CD4-positive, alpha-beta T cell treated with Interleukin-6 for 4 hours (primary cell): ENCODE measurements at regions not wholly inside any gene's neighbourhood (a gene's known extent, or its start where the extent isn't known, plus 50 kb on each side); places are given as distances from the start of the nearest gene placed in this dataset.
"Not testable (repeated sequence)": the region's sequence is repeated elsewhere in the genome, so short reads cannot be mapped to it uniquely, and the experiment has no call there.

Experiments used
- DNase-seq: peaks from one replicate; pipeline ENCODE4 v3.0.0-alpha.2; 2020; ENCODE audit warnings: mixed read lengths

- DNase-seq, result no peak
These were observed 548.6 kb upstream of the SLITRK5 start for GRCh38 chr13:87122551-87122950.

DNA sequence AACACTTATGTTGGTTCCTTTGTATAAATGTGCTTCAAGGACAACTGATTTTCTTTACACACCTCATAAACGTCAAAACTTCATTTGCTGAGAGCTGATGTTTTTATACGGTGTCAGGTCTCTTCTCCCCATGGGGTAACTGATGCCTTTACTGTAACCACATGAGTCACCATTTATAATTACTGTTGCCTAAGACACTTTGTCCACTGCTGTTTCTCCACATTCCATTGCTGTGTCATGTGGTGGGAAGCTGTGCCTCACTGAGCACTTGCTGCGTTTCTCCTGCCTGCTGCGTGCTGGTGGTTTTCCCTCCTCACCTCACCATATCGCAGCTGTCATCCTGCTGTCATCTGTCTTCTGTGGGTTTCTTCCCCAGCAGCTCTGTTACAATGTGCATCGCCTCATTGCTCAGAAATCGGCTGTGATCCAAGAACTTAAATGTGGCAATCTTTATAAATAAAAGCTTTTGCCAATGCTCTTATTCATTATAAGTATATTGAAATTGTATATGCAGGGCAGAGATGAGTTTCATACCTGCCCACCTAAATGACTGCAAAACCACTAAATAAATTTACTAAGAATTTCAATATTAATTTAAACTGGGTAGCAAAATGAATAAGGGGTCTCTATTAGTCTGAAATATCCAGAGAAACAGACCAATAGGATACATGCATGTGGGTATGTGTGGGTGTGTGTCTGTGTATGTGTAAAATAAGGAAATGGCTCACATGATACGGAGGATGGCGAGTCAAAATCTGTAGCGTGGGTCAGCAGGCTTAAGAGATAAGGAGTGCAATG lies 547.0 kb upstream of the SLITRK5 start:
- DNase-seq, result no peak

DNA sequence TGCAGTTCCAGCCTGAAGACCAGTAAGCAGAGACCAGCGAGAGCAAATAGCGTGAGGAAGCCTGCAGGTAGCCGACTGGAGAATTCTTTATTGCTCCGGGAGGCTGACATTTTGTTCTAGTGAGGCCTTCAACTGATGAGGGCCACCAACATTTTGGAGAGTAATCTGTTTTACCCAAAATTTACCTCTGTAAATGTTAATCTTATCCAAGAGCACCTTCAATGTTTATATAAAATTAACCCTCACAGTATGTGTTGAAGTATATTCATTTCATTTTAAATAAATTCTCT lies 546.4 kb upstream of the SLITRK5 start:
- DNase-seq, result no peak

GRCh38 chr13:87128036-87128435 lies 543.1 kb upstream of the SLITRK5 start:
- DNase-seq, result no peak

- no peak for DNase-seq
These were observed 542.7 kb upstream of the SLITRK5 start for GRCh38 chr13:87128491-87128890.

DNA sequence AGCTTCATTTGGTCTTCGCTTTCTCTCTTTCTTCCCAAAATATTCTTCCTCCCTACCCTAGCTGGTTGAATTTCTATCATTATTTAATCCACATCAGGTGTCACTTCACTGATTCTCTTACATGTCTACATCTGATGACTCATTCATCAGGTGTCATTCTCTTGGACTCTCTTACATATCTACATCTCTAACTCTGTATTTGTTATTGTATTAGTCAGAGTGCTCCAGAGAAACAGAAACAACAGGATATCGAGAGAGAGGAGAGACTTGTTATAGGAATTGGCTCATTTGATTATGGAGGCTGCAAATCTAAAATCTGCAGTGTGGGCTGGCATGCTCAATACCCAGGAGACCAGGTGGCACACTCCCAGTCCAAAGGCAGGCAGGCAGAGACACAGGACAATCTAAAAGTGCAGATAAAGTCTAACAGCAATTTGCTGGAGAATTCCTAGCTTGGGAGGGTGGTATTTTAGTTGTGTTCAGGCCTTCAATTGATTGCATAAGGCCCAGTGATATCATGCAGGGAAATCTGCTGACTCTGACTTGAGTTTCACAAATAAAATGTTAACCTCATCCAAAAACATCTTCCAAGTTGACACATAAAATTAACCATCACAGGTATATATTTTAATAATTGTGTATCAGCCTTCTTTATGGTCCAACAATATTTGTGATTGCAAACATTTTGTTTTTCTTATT lies 541.4 kb upstream of the SLITRK5 start:
- DNase-seq, result no peak

DNA sequence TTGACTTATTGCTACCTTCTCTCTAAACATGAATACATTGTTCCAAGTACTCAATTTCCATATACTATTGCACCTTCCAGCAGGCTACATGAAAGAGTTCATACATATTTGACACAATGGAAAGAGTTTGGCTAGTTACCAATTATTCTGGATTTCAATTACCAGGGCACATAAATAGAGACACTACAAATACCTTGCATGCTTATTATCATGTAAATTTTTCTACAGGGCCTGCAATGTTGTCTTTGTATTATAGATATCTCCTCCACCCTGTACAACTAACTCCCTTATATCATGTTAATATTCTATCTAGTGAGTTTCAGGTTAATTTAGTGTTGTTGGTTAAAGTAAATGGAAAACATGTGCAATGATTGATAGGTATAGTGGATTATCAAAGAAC lies 540.7 kb upstream of the SLITRK5 start:
- DNase-seq, result no peak

- DNase-seq, result no peak
These were observed 539.6 kb upstream of the SLITRK5 start for GRCh38 chr13:87131611-87132010.

DNA sequence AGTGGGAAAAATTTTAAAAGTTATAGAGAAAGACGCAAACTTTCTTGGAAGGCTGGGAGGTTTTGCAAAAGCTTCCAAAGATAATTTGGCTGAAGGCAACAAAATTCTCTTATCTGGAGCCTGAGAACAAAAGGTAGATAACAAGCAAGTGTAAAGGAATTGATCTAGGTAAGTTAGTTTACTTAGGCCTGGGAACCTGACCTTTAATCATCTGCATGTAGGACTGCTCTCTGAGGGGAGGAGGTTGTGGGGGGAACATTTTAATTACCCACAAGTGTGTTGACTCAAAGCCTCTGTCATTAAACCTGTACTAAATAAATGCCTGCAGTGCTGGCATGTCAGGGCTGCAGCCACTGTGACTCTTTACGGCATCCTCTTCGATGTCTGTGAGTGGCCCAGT lies 532.3 kb upstream of the SLITRK5 start:
- no peak for DNase-seq

- no peak for DNase-seq
These were observed 524.1 kb upstream of the SLITRK5 start for GRCh38 chr13:87147076-87147475.

DNA sequence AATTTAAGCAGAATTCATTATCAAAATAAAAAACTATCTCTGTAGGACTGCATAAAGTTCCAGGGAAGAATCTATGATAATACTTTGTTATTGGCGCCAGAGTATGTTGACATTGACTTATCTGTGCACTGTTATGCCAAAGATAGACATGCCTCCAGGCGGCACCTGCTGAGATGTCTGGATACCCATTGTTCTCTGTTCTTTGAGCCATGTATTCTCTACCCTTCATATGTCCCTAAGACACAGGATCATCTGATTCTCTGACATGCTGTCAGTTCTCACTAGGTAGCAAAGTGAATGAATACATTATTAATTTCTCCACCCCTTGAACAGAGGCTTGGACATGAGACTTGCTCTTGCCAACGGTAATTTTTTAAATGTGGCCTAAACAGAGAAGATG lies 517.8 kb upstream of the SLITRK5 start:
- no peak for DNase-seq

- no peak for DNase-seq
These were observed 504.8 kb upstream of the SLITRK5 start for GRCh38 chr13:87166348-87166747.

DNA sequence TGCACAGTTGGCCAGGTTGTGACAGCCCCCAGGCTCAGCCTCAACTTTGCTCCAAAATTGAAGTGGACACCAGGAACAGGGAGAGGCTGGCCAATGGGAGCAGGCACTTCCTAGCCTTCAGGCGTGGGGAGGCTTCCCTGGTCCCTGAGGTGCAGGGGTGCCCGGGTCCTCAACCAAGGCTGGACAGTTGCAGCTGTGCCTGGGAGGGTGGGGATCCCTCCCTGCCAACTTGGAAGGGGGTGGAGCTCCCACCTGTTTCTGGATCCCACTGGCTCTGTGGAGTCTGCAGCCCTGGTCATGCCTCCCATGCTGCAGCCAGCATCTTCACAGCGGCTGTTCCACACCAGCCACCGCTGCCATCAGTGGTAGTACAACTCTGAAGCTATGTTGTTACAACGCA lies 502.8 kb upstream of the SLITRK5 start:
- DNase-seq, result no peak

DNA sequence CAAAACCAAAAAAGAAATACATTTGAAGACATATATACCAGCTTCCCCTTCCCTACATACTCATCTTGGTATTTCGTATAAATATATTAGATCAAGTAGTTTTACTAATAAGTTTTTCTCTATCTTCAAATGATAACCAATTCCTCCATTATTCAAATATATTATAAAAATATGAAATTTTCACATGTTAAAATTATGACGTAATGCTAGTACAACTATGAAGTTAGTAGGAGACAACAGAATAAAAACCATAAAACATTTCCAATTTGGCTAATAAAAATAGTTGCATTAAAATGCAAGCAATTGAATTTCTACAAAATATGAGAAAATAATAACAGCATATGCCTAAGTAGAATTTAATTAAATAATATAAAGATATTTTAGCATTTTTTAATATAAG lies 501.8 kb upstream of the SLITRK5 start:
- DNase-seq, result no peak

DNA sequence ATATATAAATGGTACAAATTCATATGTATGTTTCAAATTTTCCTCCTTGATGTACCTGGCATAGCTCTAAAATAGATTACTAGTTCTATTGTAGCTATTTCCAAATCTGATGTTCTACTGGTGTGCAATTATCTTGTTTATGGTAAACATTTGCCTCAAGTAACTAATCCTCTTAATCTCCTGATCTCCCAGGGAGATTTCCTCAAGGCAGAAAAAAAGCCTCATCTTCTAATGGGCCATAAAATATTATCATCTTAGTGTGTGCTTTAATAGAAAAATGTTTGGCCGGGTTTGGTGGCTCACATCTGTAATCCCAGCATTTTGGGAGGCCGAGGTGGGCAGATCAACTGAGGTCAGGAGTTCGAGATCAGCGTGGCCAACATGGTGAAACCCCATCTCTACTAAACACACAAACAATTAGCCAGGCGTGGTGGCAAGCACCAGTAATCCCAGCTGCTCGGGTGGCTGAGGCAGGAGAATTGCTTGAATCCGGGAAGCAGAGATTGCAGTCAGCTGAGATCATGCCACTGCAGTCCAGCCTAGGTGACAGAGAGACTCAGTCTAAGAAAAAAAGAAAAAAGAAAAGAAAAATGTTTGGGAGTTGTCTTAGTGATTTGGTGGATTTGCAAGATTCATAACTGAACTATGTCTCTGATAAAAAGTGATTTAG lies 498.9 kb upstream of the SLITRK5 start:
- no peak for DNase-seq

DNA sequence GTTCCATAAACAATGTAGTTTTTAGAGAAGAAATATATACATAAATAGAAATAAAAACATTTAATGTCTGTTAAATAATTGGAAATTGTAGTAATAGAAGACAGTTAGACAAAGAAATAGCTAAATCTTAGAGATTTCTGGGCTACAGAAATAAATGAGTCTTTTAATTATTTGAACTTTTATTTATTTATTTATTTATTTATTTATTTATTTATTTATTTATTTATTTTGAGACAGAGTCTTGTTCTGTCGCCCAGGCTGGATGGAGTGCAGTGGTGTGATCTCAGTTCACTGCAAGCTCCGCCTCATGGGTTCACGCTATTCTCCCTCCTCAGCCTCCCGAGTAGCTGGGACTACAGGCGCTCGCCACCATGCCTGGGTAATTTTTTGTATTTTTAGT lies 486.0 kb upstream of the SLITRK5 start:
- not testable (repeated sequence) for DNase-seq

DNA sequence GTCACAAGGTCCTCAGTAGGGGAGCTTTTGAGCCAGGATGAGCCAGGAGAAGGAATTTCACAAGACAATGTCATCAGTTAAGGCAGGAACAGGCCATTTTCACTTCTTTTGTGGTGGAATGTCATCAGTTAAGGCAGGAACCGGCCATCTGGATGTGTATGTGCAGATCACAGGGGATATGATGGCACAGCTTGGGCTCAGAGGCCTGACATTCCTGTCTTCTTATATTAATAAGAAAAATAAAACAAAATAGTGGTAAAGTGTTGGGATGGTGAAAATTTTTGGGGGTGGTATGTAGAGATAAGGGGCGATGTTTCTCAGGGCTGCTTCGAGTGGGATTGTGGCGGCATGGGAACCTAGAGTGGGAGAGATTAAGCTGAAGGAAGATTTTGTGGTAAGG lies 484.5 kb upstream of the SLITRK5 start:
- not testable (repeated sequence) for DNase-seq

DNA sequence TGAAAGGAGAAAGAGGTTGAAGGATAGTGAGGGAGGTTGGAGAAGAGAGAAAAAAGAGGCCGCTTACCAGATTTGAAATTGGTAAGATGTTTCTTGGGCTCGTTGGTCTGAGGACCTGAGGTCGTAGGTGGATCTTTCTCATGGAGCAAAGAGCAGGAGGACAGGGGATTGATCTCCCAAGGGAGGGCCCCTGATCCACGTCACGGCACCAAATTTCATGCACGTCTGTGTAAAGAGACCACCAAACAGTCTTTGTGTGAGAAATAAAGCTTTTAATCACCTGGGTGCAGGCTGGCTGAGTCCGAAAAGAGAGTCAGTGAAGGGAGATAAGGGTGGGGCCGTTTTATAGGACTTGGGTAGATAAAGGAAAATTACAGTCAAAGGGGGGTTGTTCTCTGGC lies 479.7 kb upstream of the SLITRK5 start:
- not testable (repeated sequence) for DNase-seq

- no peak for DNase-seq
These were observed 472.8 kb upstream of the SLITRK5 start for GRCh38 chr13:87198371-87198770.

- no peak for DNase-seq
These were observed 464.5 kb upstream of the SLITRK5 start for GRCh38 chr13:87206708-87207107.

GRCh38 chr13:87207280-87208003 lies 463.7 kb upstream of the SLITRK5 start:
- DNase-seq, result no peak

DNA sequence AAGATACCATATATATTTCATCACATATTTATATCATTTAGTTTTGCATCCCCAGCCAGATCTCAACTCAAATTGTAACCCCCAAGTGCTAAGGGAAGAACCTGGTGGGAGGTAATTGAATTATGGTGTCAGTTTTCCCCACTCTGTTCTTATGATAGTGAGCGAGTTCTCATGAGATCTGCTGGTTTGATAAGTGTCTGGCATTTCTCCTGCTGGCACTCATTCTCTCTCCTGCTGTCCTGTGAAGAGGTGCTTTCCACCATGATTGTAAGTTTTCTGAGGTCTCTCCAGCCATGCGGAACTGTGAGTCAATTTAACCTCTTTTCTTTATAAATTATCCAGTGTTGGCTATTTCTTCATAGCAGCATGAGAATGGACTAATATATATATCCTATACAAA lies 462.5 kb upstream of the SLITRK5 start:
- no peak for DNase-seq

- no peak for DNase-seq
These were observed 436.2 kb upstream of the SLITRK5 start for GRCh38 chr13:87234981-87235380.

DNA sequence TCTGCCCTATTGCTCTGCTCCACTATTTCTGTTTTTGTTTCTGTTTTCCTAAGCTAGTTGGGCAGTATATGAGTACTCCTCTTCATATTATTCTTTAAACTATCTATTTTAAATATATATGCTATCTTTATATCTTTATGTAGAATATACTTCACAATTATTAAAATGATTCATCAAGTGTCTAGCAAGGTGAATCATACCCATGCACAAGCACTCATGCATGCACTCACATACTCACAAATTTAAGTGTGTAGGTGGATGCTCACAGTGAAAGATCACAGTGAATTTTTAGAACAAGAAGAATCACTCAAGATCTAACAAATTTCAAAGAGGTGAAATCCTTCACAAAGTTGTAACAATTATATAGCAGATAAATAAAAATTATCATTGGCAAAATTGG lies 435.6 kb upstream of the SLITRK5 start:
- no peak for DNase-seq
